GM04503 (cell line): ENCODE measurements at regions not wholly inside any gene's neighbourhood (a gene's known extent, or its start where the extent isn't known, plus 50 kb on each side); places are given as distances from the start of the nearest gene placed in this dataset.
A peak's percentile ranks its signal among the peaks of the same experiment; 100 is the strongest.
"Not testable (repeated sequence)": the region's sequence is repeated elsewhere in the genome, so short reads cannot be mapped to it uniquely, and the experiment has no call there.

Experiments used
- DNase-seq: peaks from one replicate; pipeline ENCODE4 v3.0.0-alpha.2; 2012; ENCODE audit warnings: low read depth

DNA sequence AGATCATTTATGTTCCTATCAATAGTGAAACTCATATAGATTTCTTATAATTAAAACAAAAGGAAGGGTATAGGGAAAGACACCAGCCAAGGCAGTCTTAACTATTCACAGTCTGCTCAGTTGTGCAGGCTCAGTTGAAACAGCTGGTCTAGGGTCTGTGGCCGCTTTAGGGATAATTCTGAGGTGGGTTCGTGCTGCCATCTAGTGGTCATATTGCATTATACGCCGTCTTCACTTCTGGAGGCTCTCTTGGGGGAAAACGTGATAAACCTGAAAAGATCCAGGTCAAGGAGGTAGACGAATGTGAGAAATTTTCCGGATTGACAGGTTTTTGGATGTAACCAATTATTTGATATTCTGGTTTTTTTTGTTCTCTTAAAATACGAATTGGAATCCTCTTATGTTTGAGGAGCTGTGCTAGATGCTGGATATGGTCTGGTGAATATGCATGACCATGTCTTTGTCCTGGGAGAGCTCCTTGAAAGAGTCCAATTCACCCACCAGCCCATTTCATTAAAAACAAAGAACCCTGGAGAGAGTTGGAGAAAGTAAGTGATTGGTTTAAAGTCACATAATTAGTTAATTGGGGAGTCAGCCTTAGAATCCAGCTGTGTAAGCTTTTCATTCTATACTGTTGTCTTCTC, 492.4 kb downstream of the PLCL1 start:
- no peak for DNase-seq

GRCh38 chr2:198293281-198293680, 488.9 kb downstream of the PLCL1 start:
- DNase-seq = no peak

DNA sequence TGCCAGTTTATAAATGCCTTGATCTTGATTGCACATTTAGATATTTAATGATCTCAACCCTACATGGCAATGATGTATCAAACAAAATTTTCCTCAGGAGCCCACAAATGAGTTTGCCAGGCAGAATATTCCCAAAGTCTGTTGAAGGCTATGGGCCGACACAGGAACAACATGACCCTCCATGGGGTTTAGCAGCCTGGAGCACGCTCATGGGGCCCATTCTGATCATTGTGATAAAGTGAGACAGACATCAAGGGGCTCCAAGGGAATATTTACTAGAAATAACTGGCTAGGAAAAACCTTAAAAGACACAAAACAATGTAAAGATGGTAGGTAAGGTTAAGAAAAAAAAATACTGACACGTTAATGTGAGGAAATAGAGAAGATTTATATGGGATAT, 485.4 kb downstream of the PLCL1 start:
- DNase-seq = no peak

DNA sequence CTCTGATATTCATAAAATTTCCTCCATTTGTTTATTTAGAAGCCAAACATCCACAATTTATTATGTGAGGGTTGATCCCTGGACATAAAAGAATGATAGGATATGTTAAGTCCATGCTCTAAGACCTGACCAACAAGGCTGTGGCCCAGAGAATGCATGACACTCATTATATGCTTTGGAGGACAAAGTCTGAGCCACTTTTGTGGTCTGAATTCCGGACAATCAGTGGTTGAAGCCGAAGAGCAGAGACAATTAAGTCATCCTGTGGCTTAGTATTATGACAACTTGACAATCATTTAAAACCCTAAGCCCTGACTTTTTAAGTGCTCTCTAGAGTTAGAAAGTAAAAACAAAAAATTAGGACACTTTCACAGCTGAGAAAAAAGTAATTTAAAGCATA, 483.3 kb downstream of the PLCL1 start:
- peak; percentile 11 for DNase-seq

DNA sequence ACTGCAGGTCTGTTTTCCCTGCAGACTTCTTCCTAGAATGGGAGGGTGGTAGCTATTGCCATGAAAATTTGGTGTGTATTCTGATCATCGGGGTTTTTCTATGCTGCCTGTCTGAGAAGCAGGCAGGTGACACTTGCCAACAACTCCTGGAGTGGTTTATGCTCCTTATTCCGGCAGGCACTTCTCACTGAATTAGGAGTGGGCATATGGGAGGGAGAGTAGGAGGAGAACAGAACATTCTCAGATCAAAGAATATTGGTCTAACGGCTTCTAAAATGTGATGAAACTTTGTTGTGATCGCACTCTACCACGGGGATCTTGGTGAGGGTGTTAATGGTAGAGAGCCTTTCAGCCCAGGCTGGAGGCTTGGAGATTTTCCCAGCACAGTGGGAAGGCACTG, 480.8 kb downstream of the PLCL1 start:
- no peak for DNase-seq

DNA sequence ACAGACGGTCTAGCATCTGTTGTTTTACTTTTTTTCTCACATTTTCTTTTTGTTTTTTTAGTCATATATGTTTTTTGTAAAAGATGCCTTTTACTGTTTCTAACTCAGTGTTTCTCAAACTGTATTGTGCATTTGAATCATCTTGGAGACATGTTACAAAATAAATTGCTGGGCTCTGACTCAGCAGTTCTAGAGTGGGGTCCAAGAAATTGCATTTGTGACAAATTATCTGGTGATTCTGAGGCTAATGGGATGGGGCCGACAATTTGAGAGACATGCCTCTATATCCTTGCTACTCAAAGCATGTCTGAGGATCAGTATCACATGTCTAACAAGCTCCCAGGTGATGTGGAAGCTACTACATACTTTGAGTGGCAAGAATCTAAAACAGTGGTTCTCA, 478.8 kb downstream of the PLCL1 start:
- no peak for DNase-seq

GRCh38 chr2:198282061-198282460, 477.7 kb downstream of the PLCL1 start:
- no peak for DNase-seq

GRCh38 chr2:198280145-198280544, 475.8 kb downstream of the PLCL1 start:
- DNase-seq = no peak

GRCh38 chr2:198279026-198279425, 474.6 kb downstream of the PLCL1 start:
- DNase-seq = no peak

DNA sequence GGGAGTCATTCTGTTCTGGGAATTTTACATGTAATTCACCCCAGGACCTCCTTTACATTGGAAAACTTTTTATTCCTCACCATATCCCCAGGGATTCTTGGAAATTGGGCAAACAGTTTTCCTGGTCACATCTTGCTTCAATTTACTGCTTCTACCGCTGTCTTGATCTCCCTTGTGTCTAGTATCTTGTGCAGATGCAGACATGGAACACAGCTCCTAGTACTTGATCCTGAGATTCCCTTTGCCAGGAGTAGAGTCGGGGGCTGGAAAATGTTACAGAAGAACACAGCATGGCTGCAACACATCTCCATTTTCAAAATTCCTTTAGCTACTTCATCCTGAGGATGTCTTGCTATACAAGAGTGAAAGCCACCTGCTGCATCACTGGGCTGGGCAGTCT, 472.8 kb downstream of the PLCL1 start:
- no peak for DNase-seq

GRCh38 chr2:198273660-198274059, 469.3 kb downstream of the PLCL1 start:
- no peak for DNase-seq

- DNase-seq = not testable (repeated sequence)
Measured at GRCh38 chr2:198270157-198270556, 465.8 kb downstream of the PLCL1 start.

DNA sequence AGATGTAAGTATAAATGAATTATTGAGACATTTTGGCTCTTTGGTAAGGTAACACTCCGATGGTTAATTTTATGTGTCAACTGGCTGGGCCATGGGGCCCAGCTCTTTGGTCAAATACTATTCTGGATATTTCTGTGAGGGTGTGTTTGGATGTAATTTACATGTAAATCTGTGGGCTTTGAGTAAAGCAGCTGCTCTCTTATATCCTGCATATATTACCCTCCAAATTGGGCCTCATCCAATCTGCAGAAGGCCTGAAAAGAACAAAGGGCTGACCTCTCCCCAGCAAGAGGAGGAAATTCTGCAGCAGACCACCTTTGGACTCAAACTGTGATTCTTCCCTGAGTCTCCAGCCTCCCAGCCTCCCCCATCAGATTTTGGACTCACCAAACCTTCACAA, 464.1 kb downstream of the PLCL1 start:
- DNase-seq = no peak

DNA sequence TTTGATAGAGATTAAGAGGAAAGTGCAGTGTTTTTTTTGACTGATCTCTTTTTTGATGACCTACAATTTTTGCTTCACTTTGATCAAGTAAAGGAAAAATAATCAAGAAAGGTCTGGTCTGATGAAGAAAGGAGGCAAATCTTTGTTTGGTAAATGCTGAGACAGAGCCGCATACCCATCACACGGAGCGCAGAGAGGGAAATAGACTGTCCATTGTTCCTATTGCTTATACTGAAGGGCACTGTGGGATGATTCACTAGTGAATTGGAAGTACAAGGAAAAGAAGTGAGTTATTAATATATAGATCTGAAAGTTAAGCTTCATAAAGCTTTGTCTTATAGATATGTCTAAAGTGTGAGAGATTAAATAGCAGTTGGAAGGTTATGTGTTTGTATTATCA, 455.1 kb downstream of the PLCL1 start:
- DNase-seq = no peak

DNA sequence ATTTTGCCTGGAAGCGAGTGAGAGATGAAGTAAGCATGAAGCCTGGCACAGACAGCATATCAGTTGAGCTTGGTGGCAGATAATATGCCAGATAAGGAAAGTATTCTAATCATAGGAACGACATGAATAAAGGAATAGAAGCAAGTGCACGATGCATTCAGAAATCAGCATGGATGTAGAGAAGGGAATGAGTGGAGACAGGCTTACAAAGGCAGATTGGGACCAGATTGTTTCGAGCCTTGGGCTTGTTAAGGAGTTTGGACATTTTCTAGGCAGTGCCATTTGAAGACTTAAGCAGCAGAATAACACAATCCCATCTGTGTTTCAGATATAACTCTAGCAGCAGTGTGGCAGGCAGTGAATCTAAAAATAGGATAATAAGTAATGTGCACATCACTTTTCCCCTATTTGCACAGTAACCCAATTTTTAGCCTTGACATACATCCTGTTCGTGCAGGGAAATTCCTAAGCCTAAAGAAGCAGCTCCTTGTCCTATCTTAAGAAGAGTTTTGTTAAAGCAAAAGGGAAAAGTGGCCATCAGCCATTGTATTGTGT, 450.2 kb downstream of the PLCL1 start:
- DNase-seq = no peak

DNA sequence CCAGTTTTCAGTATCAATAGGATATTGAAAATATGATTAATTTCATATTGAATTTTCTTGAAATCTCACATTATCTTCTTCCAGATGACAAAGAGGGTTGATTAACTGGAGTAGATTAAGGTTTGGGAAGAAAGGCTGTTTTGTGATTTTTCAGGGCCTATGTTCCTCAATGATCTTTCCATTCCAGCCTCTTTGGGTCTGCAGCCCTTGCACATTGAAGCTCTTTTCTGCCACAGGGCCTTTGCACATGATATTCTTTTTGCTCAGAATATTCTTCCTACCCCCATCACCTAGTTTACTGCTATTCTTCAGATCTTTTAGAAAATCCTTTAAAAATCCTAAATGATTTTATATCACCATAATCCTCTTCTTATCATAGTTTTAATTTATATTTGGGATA, 449.6 kb downstream of the PLCL1 start:
- no peak for DNase-seq

DNA sequence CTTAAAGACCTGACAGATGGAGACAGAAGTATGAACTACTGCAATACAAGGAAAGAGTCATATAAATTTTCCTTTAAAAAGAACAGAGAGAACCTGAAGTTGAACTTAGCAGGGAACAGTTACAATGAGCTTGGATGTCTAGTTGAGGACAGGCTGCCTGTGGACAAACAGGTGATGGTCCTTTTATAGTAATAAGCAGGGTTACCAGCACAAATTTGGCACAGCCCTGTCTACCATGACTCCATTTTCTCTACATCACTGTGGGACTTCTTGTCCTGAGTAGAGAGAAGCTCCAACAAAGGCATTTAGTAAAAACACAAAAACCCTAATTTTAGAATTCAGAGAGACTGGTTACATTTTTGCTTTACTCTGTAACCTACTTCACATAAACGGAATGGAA, 448.1 kb downstream of the PLCL1 start:
- DNase-seq = no peak

DNA sequence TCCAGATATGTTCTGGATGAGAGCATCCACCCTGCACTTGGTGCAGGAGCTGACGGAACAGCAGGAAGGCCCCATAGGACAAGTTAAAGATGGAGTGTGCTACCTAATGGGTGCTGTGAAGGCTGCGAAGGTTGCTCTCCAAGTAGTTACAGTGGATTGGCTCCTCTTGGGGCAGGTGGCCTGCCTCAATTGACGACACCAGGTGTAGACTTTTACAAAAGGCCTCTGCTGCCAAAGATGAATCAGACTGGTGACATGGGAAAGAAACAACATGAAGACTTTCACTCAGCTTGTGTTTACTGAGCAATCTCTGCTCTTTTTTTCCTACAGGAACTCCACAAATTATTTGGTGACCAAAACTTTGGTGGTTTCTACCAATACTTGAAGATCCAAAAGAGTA, 437.7 kb downstream of the PLCL1 start:
- no peak for DNase-seq

GRCh38 chr2:198238429-198238828, 434.0 kb downstream of the PLCL1 start:
- no peak for DNase-seq

DNA sequence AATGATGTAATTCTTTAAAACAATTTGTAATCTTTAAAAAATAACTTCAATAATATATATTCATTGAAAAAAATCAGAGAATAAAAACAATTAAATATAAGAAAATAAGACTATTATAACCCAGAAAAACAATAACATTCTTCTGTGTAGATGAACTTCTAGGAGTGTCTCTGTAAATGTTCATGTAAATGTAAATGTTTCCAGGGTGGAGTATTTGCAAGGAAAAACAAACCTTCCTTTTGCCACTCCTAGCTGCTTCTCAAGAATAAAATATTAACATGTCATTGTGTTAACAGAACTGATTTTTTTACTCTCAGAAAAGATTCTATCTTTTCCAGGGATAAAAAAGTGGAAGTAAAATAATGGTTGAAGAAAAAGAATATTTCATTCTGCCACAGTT, 431.9 kb downstream of the PLCL1 start:
- DNase-seq = no peak

- no peak for DNase-seq
Measured at GRCh38 chr2:198232281-198232680, 427.9 kb downstream of the PLCL1 start.

GRCh38 chr2:198231562-198231961, 427.2 kb downstream of the PLCL1 start:
- no peak for DNase-seq

DNA sequence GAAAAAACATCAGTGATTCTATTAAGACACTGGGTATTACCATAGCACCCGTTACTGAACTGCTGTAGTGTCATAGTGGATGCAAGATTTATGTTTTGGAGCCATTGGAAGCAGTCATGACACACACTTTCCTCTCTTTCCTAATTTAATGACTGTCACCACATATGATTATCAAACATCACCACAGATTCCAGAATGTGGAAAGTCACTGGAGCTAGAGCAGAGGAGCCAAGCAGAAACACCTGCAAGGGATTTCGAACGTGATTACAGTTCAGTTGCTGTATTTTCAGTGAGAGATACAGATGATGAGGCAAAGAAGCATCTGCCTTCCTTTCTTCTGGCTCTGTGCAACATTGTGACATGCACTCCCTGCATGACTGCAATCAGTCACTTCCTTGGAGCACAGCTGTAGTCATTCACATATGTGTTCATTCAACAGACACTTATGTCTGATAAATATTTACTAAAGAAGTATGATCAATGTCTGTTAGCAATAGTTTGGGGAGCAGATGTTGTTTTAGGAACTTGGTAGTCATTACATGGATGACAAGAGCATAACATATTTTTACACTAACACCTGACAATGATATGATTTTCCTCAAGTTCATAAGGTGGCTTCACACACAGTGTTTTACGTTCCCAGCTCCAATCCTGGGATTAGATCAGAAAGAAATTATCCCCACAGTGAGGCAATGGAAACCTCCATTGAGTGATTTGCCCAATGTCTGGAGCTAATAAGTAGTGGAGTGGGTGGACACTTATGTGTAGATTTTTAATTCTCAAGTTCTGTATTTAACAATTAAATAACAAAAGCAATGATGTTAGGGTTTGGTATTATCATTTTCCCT, 416.6 kb downstream of the PLCL1 start:
- no peak for DNase-seq

DNA sequence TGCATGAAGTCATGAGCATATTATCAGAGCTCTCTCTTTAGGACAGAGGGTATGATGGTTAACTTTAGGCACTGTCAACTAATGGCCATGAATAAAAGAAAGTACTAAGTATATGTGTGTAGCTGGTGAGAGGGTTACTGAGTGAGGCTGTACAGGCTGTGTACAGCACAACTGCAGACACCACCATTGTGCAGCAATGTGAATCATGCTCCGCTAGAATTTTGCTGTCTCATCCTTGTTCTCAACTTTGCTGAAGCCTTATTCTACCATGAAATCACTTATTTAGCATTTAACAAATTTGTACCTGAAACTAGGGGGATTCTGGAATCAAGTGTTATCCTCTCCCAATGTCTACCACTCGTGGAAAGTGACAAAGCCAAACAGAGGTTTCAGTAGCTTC, 414.9 kb downstream of the PLCL1 start:
- no peak for DNase-seq
